ENCODE measurements at regions not wholly inside any gene's neighbourhood (a gene's known extent, or its start where the extent isn't known, plus 50 kb on each side); places are given as distances from the start of the nearest gene placed in this dataset.

DNA sequence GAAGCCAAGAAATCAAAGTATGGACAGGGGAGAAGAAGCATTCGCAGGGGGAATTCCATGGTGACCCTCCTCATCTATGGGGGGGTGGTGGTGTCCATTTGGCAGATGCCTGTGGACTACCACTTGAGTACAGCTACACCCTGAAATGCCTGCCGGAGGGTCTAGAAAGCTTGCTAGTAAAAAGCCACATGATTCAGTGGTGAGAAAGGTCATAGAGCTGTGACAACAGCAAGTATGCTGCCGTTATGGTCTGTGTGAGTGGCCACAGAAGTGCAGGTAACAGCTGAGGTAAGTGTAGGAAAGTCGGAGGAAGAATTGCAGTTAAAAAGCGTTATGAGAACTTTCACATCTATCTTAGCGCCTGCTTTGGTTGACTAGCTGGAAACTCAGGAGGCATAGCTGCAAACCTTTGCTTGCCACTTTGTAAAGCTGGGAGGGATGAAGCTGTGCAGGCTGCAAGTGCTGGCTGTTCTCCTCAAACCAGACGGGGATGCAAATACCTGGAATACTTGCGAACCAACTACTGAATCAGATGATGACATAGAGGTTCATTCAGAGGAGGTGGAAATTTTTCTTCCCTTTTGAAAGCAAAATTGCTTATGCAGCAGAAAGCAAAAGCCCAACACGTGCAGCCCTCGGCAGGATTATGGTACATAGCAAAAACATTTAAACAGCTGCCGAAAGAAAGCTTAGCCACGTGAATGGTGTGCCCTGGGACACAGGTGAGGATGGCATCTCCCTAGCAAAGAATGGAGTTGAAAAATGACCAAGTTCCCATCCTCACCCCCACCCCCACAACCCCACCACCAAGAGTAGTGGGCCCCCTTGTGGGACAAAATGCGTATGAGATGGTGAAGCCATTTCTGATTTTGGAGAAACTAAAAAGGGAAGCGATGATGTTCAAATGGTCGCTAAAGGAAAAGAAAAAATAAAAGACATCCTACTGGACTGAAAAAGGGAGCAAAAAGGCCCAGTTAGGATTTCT is 287.0 kb downstream of the RERGL start:
- TF ChIP-seq CTCF (IDR thresholded peaks at IDR 0.05) (no peak), POLR2A (IDR thresholded peaks at IDR 0.05) (no peak)
